WTC11 (cell line): ENCODE measurements at regions not wholly inside any gene's neighbourhood (a gene's known extent, or its start where the extent isn't known, plus 50 kb on each side); places are given as distances from the start of the nearest gene placed in this dataset.

Experiments
- ATAC-seq: fragments of 200-7000 bp; cut with Tn5 transposase; 2 replicates; pipeline ENCODE4 v1.10.0; 2021; ENCODE audit warnings: mild to moderate bottlenecking, moderate library complexity
- CTCF ChIA-PET: fragments of 300-600 bp; sonication (Branson Sonifier 250); formaldehyde crosslinking; loops from one replicate; lab custom pipeline; 2021; ENCODE audit warnings: antibody characterized with exemption; lab: Charles Lee
- POLR2A ChIA-PET: fragments of 350-600 bp; sonication (Branson Sonifier 250); formaldehyde crosslinking; loops from one replicate; lab custom pipeline; 2021; ENCODE audit warnings: antibody characterized with exemption; lab: Charles Lee
- DNase-seq: peaks from one replicate; pipeline ENCODE4 v3.0.0; 2021; ENCODE audit warnings: low spot score
- H3K27ac Mint-ChIP-seq: 2 replicates; pipeline ENCODE4 v1.8.0; 2021; ENCODE audit warnings: mixed read lengths
- H3K27me3 Mint-ChIP-seq: 2 replicates; pipeline ENCODE4 v1.8.0; 2021; ENCODE audit warnings: low read depth, mild to moderate bottlenecking, moderate library complexity, mixed read lengths
- H3K36me3 Mint-ChIP-seq: 2 replicates; pipeline ENCODE4 v1.8.0; 2021; ENCODE audit warnings: mixed read lengths
- H3K4me1 Mint-ChIP-seq: 2 replicates; pipeline ENCODE4 v1.8.0; 2022; ENCODE audit warnings: mixed read lengths
- H3K4me3 Mint-ChIP-seq: 2 replicates; pipeline ENCODE4 v1.8.0; 2021; ENCODE audit warnings: mild to moderate bottlenecking, moderate library complexity, mixed read lengths
- H3K9me3 Mint-ChIP-seq: 2 replicates; pipeline ENCODE4 v1.8.0; 2021; ENCODE audit warnings: mixed read lengths
- CBFB ChIP-seq: sonication (generic); formaldehyde crosslinking; IDR thresholded peaks from 2 replicates; pipeline ENCODE4 v1.8.1; 2022; ENCODE audit warnings: mild to moderate bottlenecking, low read depth, missing genetic modification reagents
- CREM ChIP-seq: sonication (generic); formaldehyde crosslinking; IDR thresholded peaks from 2 replicates; pipeline ENCODE4 v1.8.1; 2022; ENCODE audit warnings: mild to moderate bottlenecking, missing genetic modification reagents, moderate library complexity
- ETV6 ChIP-seq: sonication (generic); formaldehyde crosslinking; IDR thresholded peaks from 2 replicates; pipeline ENCODE4 v1.8.1; 2022; ENCODE audit warnings: mild to moderate bottlenecking, missing genetic modification reagents
- FOXJ3 ChIP-seq: sonication (generic); formaldehyde crosslinking; IDR thresholded peaks from 2 replicates; pipeline ENCODE4 v1.9.0; 2021; ENCODE audit warnings: missing genetic modification reagents, mild to moderate bottlenecking, borderline replicate concordance
- IRF2 ChIP-seq: sonication (generic); formaldehyde crosslinking; IDR thresholded peaks from 2 replicates; pipeline ENCODE4 v1.8.0; 2022; ENCODE audit warnings: low read depth, missing genetic modification reagents, borderline replicate concordance
- JAZF1 ChIP-seq: fragments of 250-450 bp; sonication (Bioruptor Pico); IDR thresholded peaks from 2 replicates; pipeline ENCODE4 v1.9.0; 2021; ENCODE audit warnings: moderate library complexity, mild to moderate bottlenecking, inconsistent platforms
- MYBL2 ChIP-seq: sonication (generic); formaldehyde crosslinking; IDR thresholded peaks from 2 replicates; pipeline ENCODE4 v1.8.1; 2023; ENCODE audit warnings: mild to moderate bottlenecking, moderate library complexity, missing genetic modification reagents
- NFYB ChIP-seq: sonication (generic); formaldehyde crosslinking; conservative IDR thresholded peaks from 2 replicates; pipeline ENCODE4 v1.8.0; 2022; ENCODE audit warnings: low read depth, missing genetic modification reagents
- NR2C2 ChIP-seq: sonication (generic); formaldehyde crosslinking; IDR thresholded peaks from 2 replicates; pipeline ENCODE4 v1.8.0; 2022; ENCODE audit warnings: mild to moderate bottlenecking, missing genetic modification reagents
- OVOL2 ChIP-seq: fragments of 250-450 bp; sonication (Bioruptor Pico); IDR thresholded peaks from 2 replicates; pipeline ENCODE4 v1.9.0; 2021; ENCODE audit warnings: mild to moderate bottlenecking, borderline replicate concordance
- PRRX2 ChIP-seq: fragments of 250-450 bp; sonication (Bioruptor Pico); IDR thresholded peaks from 2 replicates; pipeline ENCODE4 v1.8.0; 2021; ENCODE audit warnings: mild to moderate bottlenecking
- TEAD1 ChIP-seq: sonication (generic); formaldehyde crosslinking; IDR thresholded peaks from 2 replicates; pipeline ENCODE4 v1.8.0; 2022; ENCODE audit warnings: mild to moderate bottlenecking, missing genetic modification reagents
- ZNF121 ChIP-seq: sonication (generic); formaldehyde crosslinking; IDR thresholded peaks from 2 replicates; pipeline ENCODE4 v1.8.0; 2023; ENCODE audit warnings: missing genetic modification reagents
- ZNF317 ChIP-seq: sonication (generic); formaldehyde crosslinking; IDR thresholded peaks from 2 replicates; pipeline ENCODE4 v1.8.1; 2023; ENCODE audit warnings: low read depth, mild to moderate bottlenecking, moderate library complexity, missing genetic modification reagents, borderline replicate concordance
- ZNF423 ChIP-seq: fragments of 250-450 bp; sonication (Bioruptor Pico); IDR thresholded peaks from 2 replicates; pipeline ENCODE4 v2.1.2; 2022; ENCODE audit warnings: mild to moderate bottlenecking, moderate library complexity
- ZNF425 ChIP-seq: fragments of 250-450 bp; sonication (Bioruptor Pico); conservative IDR thresholded peaks from 2 replicates; pipeline ENCODE4 v1.9.0; 2021; ENCODE audit warnings: mild to moderate bottlenecking
- TF ChIP-seq, protein P1 (sequence below): sonication (generic); formaldehyde crosslinking; IDR thresholded peaks from 2 replicates; pipeline ENCODE4 v1.8.1; 2023; ENCODE audit warnings: mild to moderate bottlenecking, missing genetic modification reagents
- TF ChIP-seq, protein P2 (sequence below): fragments of 250-450 bp; sonication (Bioruptor Pico); IDR thresholded peaks from 2 replicates; pipeline ENCODE4 v1.9.0; 2021; ENCODE audit warnings: moderate library complexity, mild to moderate bottlenecking, inconsistent platforms, borderline replicate concordance
- TF ChIP-seq, protein P3 (sequence below): sonication (generic); formaldehyde crosslinking; IDR thresholded peaks from 2 replicates; pipeline ENCODE4 v1.8.0; 2022; ENCODE audit warnings: mild to moderate bottlenecking, missing genetic modification reagents
- TF ChIP-seq, protein P4 (sequence below): fragments of 200-600 bp; IDR thresholded peaks from 2 replicates; pipeline ENCODE4 v1.8.0; 2022; ENCODE audit warnings: antibody characterized with exemption
- TF ChIP-seq, protein P5 (sequence below): sonication (generic); formaldehyde crosslinking; IDR thresholded peaks from 2 replicates; pipeline ENCODE4 v1.8.1; 2023; ENCODE audit warnings: mild to moderate bottlenecking, missing genetic modification reagents, moderate library complexity

DNA sequence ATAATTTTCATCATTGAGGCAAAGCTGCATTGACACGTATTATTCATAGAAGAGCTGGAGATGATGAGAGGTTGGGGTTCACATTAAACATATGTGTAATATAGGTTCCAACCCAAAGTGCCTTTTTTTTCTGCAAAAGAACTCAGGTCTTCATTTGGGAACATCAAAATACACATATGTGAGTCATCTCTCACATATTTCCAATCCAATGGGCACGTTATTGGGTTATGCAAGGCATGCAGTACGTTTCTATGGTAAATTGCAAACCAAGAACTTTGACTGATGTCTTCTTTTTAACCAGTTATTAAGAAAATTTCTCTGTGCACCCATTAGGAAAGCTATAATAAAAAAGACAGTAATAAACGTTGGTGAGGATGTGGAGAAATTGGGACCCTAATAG lies 150.3 kb upstream of the FAM9B start (continued):
- TF ChIP-seq, protein P1, sequence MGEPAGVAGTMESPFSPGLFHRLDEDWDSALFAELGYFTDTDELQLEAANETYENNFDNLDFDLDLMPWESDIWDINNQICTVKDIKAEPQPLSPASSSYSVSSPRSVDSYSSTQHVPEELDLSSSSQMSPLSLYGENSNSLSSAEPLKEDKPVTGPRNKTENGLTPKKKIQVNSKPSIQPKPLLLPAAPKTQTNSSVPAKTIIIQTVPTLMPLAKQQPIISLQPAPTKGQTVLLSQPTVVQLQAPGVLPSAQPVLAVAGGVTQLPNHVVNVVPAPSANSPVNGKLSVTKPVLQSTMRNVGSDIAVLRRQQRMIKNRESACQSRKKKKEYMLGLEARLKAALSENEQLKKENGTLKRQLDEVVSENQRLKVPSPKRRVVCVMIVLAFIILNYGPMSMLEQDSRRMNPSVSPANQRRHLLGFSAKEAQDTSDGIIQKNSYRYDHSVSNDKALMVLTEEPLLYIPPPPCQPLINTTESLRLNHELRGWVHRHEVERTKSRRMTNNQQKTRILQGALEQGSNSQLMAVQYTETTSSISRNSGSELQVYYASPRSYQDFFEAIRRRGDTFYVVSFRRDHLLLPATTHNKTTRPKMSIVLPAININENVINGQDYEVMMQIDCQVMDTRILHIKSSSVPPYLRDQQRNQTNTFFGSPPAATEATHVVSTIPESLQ (CRISPR knock-in tag) = no peak
- no peak for TF ChIP-seq ZNF317 (CRISPR knock-in tag)
- no peak for TF ChIP-seq CREM
- no peak for TF ChIP-seq ETV6 (CRISPR knock-in tag)
- no peak for TF ChIP-seq TEAD1
- TF ChIP-seq PRRX2 (CRISPR knock-in tag) = no peak

DNA sequence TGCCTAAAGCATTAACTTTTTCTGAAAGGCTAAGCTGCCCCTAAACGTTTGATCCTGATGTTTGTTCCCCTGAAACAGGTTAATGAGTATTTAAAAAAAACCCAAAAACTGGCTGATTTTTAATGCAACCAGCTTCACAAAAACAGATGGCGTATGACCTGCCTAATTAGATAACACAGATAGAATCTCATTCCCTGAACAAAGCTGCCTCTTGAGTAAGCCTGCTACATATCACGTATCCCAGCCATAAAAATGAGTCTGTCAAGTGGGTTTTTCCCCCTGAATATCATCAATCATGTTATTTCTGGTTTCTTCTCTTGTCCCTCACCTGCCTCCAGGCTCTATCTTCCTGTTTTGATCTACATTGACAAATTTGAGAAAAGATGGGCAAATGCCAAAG lies 154.2 kb upstream of the FAM9B start:
- Mint-ChIP-seq H3K27ac (no peak overlapping the region), H3K4me1 (peaks cover 14% of the 10 kb centered on the region), H3K4me3 (no peak overlapping the region), H3K27me3 (no peaks in the 10 kb centered on the region; the same call in 1 of the 2 replicates), H3K9me3 (no peaks in the 10 kb centered on the region), H3K36me3 (no peaks in the 10 kb centered on the region)
- TF ChIP-seq, protein P2, sequence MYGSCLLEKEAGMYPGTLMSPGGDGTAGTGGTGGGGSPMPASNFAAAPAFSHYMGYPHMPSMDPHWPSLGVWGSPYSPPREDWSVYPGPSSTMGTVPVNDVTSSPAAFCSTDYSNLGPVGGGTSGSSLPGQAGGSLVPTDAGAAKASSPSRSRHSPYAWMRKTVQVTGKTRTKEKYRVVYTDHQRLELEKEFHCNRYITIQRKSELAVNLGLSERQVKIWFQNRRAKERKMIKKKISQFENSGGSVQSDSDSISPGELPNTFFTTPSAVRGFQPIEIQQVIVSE (CRISPR knock-in tag) = no peak
- TF ChIP-seq MYBL2 (CRISPR knock-in tag) (no peak), ZNF423 (no peak), FOXJ3 (no peak), CBFB (CRISPR knock-in tag) (no peak), ZNF425 (CRISPR knock-in tag) (no peak), NFYB (CRISPR knock-in tag) (no peak), JAZF1 (CRISPR knock-in tag) (no peak), PRRX2 (CRISPR knock-in tag) (no peak), IRF2 (no peak), CREM (no peak), NR2C2 (CRISPR knock-in tag) (no peak), ZNF121 (CRISPR knock-in tag) (no peak), OVOL2 (CRISPR knock-in tag) (no peak)
- TF ChIP-seq, protein P3, sequence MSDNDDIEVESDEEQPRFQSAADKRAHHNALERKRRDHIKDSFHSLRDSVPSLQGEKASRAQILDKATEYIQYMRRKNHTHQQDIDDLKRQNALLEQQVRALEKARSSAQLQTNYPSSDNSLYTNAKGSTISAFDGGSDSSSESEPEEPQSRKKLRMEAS (CRISPR knock-in tag) = no peak
- TF ChIP-seq, protein P4, sequence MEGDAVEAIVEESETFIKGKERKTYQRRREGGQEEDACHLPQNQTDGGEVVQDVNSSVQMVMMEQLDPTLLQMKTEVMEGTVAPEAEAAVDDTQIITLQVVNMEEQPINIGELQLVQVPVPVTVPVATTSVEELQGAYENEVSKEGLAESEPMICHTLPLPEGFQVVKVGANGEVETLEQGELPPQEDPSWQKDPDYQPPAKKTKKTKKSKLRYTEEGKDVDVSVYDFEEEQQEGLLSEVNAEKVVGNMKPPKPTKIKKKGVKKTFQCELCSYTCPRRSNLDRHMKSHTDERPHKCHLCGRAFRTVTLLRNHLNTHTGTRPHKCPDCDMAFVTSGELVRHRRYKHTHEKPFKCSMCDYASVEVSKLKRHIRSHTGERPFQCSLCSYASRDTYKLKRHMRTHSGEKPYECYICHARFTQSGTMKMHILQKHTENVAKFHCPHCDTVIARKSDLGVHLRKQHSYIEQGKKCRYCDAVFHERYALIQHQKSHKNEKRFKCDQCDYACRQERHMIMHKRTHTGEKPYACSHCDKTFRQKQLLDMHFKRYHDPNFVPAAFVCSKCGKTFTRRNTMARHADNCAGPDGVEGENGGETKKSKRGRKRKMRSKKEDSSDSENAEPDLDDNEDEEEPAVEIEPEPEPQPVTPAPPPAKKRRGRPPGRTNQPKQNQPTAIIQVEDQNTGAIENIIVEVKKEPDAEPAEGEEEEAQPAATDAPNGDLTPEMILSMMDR = no peak
- TF ChIP-seq, protein P5, sequence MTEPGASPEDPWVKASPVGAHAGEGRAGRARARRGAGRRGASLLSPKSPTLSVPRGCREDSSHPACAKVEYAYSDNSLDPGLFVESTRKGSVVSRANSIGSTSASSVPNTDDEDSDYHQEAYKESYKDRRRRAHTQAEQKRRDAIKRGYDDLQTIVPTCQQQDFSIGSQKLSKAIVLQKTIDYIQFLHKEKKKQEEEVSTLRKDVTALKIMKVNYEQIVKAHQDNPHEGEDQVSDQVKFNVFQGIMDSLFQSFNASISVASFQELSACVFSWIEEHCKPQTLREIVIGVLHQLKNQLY (CRISPR knock-in tag) = no peak
- ChIA-PET CTCF (no interaction called here), POLR2A (interaction anchor here (0.7 kb wide), 1 partner anchor 12 kb away, joined by 3 read pairs; no protein-coding TSS in a partner anchor)
- DNase-seq (no peak), ATAC-seq (no peak)
